ENCODE measurements at regions not wholly inside any gene's neighbourhood (a gene's known extent, or its start where the extent isn't known, plus 50 kb on each side); places are given as distances from the start of the nearest gene placed in this dataset.

- no peak overlapping the region for H3K18ac ChIP-seq (ENCODE audit: low read depth, low read length)
- no peak for TF ChIP-seq FOS (IDR thresholded peaks at IDR 0.05; ENCODE audit: low read depth, low read length)
- no peak for TF ChIP-seq MAFK (IDR thresholded peaks at IDR 0.05; ENCODE audit: low read depth, low read length)
- no peak for TF ChIP-seq MAZ (IDR thresholded peaks at IDR 0.05; ENCODE audit: borderline replicate concordance, low read depth, low read length)
- no peak for TF ChIP-seq ELK1 (IDR thresholded peaks at IDR 0.05; ENCODE audit: borderline replicate concordance, low read depth, low read length)
- no peak for TF ChIP-seq CEBPB (IDR thresholded peaks at IDR 0.05; ENCODE audit: low read depth, low read length)
- no peak for TF ChIP-seq SMC3 (IDR thresholded peaks at IDR 0.05; ENCODE audit: low read depth, low read length)
- TF ChIP-seq RFX5 (IDR thresholded peaks at IDR 0.05; ENCODE audit: low read depth, low read length): no peak
- TF ChIP-seq CHD1 (IDR thresholded peaks at IDR 0.05; ENCODE audit: low read depth, low read length): no peak
- peaks cover 28% of the 10 kb centered on the region for H3K27me3 ChIP-seq (ENCODE audit: control insufficient read depth, insufficient read depth, low read length)
- POLR2A ChIA-PET (ENCODE audit: unreplicated experiment): no interaction called here
- H2BK120ac ChIP-seq (ENCODE audit: low read depth, low read length): no peak overlapping the region
- no peak overlapping the region for H4K8ac ChIP-seq (ENCODE audit: low read depth in 2 of 2, low read length in 2 of 2)
- peaks cover 2% of the 10 kb centered on the region; the same call in 1 of the 2 replicates for H3K4me1 ChIP-seq (ENCODE audit: control insufficient read depth, insufficient read depth, low read length)
- BruUV-seq (replicated peaks): no TSS peak
- no CpG with 5 or more reads among the region's 3 CpGs for WGBS, 2 experiments (ENCODE audit: extremely low coverage in 2 of 2, insufficient read length in 1 of 2)
- ATAC-seq (ENCODE audit: low read depth) (no peak), DNase-seq (no peak)
- H4K91ac ChIP-seq (ENCODE audit: insufficient read depth, low read depth, low read length): no peak overlapping the region
- no peak overlapping the region for H3K4me3 ChIP-seq (ENCODE audit: insufficient read depth, low read depth, low read length)
- no peak overlapping the region for H2BK15ac ChIP-seq (ENCODE audit: low read depth, low read length)
- H3K56ac ChIP-seq (ENCODE audit: extremely low read depth, insufficient read depth, low read length): no peak overlapping the region
- no peaks in the 10 kb centered on the region for H4K20me1 ChIP-seq (ENCODE audit: insufficient read depth, low read length)
- H2BK5ac ChIP-seq (ENCODE audit: low read depth, low read length, poor library complexity, severe bottlenecking): no peak overlapping the region
- dilution Hi-C loops (cut with HindIII; ENCODE audit: low sequenced_read_pairs, unreplicated experiment): no loop called here
- H3K9me3 ChIP-seq (ENCODE audit: control insufficient read depth, insufficient read depth, low read length): peaks cover 6% of the 10 kb centered on the region
- H3K14ac ChIP-seq (replicated peaks; ENCODE audit: low read depth, low read length): no peak overlapping the region
- no peaks in the 10 kb centered on the region for H3K9me1 ChIP-seq (ENCODE audit: insufficient read depth, low read length)
- no peak overlapping the region for H3K23ac ChIP-seq (ENCODE audit: low read depth, low read length)
- H3K4ac ChIP-seq (ENCODE audit: low read depth, low read length): no peak overlapping the region
- intact Hi-C loops (cut with micrococcal nuclease): no loop called here
- H3K36me3 ChIP-seq (ENCODE audit: control insufficient read depth, insufficient read depth, low read length): no peaks in the 10 kb centered on the region
- H3K9ac ChIP-seq (ENCODE audit: low read depth, low read length): no peak overlapping the region
- H2AFZ ChIP-seq (replicated peaks; ENCODE audit: low read length, poor library complexity): no peak overlapping the region
- no peak overlapping the region for H2BK20ac ChIP-seq (ENCODE audit: low read depth, low read length)
- in situ Hi-C loops (cut with MboI; ENCODE audit: low sequenced_read_pairs): no loop called here
- no peak overlapping the region for H3K4me2 ChIP-seq (ENCODE audit: low read depth, low read length)
- no peak overlapping the region for H2AK5ac ChIP-seq (ENCODE audit: low read depth, low read length)
- no peak overlapping the region for H3K27ac ChIP-seq (ENCODE audit: insufficient read depth, low read length)
- H3K79me1 ChIP-seq (ENCODE audit: low read depth in 1 of 2, low read length in 2 of 2): no peaks in the 10 kb centered on the region
- no peak overlapping the region for H2AK9ac ChIP-seq (replicated peaks; ENCODE audit: low read depth, low read length, poor library complexity)
- no peak overlapping the region for H4K5ac ChIP-seq (ENCODE audit: low read depth, low read length)
- CTCF ChIA-PET: no interaction called here
Observed at GRCh38 chrX:39581411-39581810, 516.3 kb downstream of the BCOR start.

All from IMR-90 (cell line).